ENCODE measurements at regions not wholly inside any gene's neighbourhood (a gene's known extent, or its start where the extent isn't known, plus 50 kb on each side); places are given as distances from the start of the nearest gene placed in this dataset.

DNA sequence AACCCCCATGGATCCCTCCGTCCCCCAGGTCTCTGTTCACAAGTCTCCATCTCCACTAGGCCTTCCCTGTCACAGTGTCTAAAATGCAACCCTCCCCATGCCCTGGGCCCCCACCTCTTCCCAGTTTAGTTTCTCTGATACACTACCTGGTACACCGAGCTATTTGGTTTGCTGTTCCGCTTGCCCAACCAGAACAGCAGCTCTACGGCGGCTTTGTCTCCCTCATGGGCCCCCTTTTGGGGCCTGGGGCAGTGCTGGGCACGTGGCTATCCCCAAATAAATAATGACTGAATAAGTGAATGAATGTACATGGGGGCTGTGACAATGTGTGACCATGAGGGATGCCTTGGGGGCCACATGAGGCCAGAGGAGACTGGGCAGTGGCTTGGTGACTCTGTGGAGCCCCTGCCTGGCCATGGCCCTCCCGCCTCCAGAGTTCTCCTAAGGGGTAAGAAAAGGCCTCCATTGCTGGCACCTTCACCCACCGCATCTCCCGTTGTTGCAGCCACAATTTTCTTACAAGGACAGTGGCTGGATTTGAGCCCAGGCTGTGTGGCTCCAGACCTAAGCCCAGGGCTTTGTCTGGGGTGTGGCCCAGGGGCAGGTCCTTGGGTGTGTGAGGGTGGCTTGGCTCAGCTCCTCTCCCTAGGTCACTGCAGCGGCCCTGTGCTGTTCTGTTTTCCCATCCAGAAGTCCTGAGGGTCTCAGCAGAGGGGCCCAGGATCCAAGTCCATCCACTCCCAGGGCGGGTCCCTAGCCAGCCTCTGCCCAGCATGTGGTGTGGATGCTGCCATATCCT, 408.5 kb upstream of the SULF2 start:
- no peak for DNase-seq

- no peak for DNase-seq
Measured at GRCh38 chr20:48192109-48192508, 406.8 kb upstream of the SULF2 start.

DNA sequence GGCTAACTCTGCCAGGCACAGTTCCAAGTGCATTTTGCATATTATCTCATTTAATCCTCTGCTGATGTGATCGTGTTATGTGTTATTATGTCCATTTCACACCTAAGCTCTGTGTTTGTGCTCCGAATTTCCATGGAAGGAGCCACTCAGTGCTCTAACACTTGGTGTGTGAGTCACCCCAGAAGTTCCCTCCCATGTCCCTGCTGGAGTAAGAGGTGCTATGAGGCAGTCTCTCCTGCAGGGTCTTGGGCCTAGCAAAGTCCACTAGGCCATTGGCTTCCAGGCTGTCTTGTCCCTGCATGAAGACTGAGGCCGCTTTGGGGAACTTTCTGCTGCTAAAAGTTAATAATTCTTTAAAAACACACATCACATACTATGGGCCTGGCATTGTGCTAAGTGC, 405.9 kb upstream of the SULF2 start:
- no peak for DNase-seq

- DNase-seq = no peak
Measured at GRCh38 chr20:48190757-48191156, 405.5 kb upstream of the SULF2 start.

GRCh38 chr20:48189181-48189580, 403.9 kb upstream of the SULF2 start:
- DNase-seq = no peak

GRCh38 chr20:48187851-48188250, 402.6 kb upstream of the SULF2 start:
- no peak for DNase-seq

GRCh38 chr20:48186915-48187314, 401.6 kb upstream of the SULF2 start:
- DNase-seq = no peak

DNA sequence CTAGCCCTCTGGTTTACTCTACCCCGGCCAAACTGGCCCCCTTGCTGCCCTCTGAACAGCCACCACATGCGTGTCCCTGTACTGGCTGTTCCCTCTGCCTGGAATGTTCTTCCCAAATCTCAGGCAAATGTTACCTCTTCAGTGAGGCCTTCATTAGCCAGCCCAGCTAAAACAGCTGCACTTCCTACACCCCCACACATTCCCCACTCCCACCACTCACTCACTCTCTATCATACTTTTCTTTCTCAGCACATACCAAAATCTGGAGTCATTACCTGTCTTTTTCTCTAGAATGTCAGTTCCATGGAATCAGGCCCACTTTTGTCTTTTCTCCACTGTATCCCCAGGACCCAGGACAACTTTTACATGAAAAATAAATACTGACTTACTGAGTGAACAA, 401.2 kb upstream of the SULF2 start:
- DNase-seq = no peak

- DNase-seq = no peak
Measured at GRCh38 chr20:48184229-48184628, 398.9 kb upstream of the SULF2 start.

GRCh38 chr20:48181261-48181935, 396.1 kb upstream of the SULF2 start:
- no peak for DNase-seq

DNA sequence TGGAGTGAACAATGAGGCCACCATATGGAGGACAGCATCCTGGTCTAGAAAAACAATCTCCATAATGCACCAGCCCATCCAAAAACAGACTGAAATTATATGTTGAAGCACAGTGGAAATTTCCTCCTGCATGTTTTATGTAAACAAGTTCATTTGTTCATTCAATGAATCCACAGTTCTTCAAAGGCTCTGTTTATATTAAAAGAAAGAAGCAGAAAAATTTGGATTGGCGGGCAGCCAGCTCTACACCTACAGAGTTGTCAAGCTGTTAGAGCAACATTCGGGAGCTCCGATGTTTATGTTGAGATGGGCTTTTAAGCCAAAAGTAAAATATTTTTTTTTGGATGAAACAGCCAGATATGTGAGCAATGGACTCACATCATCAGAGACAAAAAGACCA, 395.3 kb upstream of the SULF2 start:
- DNase-seq = no peak

DNA sequence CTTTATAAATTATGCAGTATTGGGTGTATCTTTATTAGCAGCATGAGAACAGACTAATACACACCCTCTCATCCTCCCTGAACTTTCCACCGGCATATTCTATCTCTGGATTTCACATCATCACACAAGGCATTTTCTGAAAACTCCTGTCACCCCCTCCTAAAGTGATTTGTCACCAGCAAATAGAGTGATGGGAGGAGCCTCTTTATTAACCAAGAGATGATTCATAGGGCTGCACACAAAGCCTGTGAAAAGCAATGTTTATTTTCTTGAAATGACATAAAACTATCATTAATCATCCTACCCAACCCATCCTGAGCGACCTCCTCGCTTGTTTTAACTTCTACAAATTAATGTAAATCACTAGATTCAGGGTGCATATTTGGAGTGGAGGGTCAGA, 394.7 kb upstream of the SULF2 start:
- no peak for DNase-seq

DNA sequence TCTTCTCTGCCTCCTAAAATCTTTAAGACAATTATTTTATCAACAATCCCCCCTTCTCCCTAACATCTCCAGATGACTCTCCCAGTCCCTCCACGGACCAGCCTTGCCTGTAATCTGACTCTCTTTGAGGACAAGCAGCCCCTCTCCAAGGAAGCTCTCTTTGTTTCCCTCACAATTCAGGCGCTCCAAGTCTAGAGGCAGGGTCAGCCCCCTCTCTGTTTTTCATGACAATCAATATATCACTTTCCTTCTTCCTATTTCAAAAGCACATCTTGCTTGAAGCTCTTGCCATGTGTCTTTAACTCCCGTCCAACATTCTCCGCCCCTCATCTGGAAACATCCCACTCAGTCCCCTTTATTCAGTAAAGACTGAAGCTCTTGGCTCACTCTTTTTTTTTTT, 393.4 kb upstream of the SULF2 start:
- no peak for DNase-seq

GRCh38 chr20:48177058-48177457, 391.8 kb upstream of the SULF2 start:
- DNase-seq = no peak

DNA sequence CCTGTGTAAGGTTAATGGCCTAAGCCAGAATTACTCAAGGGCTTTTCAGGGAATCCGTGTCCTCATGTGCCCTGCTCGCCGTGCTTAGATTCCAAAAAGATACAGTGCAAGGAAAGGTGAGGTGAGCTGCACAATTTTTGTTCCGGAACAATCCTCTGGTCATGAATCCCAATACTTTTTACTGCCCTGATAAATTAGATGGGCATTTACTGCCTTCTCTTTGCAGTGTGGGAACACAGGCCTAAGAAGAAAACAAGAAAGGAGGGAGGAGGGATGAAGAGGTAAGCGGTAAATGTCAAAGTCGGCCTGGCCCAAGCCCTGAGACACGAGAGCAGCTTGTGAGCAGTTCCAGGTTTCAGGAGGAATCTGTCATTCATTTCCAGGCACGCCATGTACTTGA, 390.9 kb upstream of the SULF2 start:
- no peak for DNase-seq

- DNase-seq = no peak
Measured at GRCh38 chr20:48175261-48175660, 390.0 kb upstream of the SULF2 start.

DNA sequence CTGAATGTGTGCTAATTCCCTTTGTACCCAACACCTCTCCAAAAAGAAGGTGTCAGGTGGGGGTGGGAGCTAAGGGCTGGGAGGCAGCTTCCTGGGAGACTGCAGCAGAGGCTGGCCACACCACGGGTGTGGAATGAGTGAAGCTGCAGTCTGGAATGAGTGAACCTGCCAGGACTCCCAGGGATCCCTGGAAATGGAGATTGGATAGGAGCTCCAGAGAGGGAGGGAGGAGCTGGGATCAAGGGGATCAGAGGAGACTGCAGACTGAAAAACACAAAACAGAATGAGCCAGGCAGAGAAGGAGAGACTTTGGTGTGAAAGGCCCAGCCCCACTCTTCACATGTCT, 387.0 kb upstream of the SULF2 start:
- no peak for DNase-seq

GRCh38 chr20:48171626-48172356, 386.5 kb upstream of the SULF2 start:
- no peak for DNase-seq

DNA sequence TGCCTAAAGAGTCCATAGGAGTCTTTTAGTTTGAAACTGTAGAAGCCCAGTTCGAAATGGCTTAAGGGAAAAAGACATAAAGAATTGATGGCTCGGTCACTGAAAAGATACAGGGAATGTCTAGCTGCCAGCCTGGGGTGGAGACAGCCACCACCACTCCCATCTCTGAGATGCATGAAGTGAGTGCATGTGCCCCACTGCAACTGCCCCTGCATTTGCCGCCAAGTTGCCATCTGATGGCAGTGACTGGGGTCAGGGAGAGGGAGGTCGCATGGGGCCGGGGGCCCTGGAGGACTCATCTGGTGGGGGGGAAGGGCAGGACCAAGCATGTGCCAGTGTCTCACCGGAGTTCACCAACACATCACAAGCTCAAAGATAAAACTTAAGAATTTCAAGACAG, 385.8 kb upstream of the SULF2 start:
- DNase-seq = no peak

GRCh38 chr20:48170625-48171024, 385.3 kb upstream of the SULF2 start:
- DNase-seq = no peak

GRCh38 chr20:48169650-48170225, 384.5 kb upstream of the SULF2 start:
- DNase-seq = no peak

DNA sequence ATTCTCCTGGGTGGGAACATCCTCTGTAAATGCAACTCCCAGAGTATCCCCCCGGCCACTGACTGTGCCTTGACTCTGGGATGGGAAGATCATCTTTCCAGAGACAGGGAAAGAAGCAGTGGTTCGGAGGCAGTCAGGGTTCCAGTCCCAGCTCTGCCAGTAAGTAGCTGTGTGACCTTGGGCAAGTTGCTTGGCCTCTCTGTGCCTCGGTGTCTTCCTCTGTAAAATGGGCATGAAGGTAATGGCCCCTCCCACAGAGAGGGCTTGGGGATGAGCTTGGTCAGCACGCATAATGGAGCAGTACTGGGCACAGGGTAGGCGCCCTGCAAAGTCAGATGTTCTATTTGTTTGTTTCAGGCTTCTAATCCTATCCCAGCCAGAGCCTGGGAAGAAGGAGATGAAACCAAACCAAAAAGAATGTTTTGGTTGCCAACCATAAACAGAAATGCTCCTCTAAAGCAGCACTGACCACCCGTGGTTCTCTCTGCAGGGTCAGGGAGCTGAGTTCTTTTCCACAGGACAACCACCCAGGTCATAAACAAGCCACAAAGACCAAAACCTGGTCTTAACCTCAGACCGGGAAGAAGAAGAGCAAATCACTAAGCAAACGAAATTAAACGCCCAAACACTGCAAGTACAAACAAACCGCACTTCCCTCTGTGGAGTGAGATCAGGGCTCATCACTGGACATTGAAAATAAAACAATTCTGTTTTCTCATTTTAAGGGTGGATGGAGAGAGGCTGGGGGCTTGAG, 381.0 kb upstream of the SULF2 start:
- no peak for DNase-seq

- DNase-seq = no peak
Measured at GRCh38 chr20:48165401-48165685, 380.1 kb upstream of the SULF2 start.
